ENCODE measurements at regions not wholly inside any gene's neighbourhood (a gene's known extent, or its start where the extent isn't known, plus 50 kb on each side); places are given as distances from the start of the nearest gene placed in this dataset.

GRCh38 chr18:68270017-68270416, 444.9 kb downstream of the TMX3 start:
- BruUV-seq (replicated peaks), result no TSS peak
- Mint-ChIP-seq H3K27me3 (ENCODE audit: unreplicated experiment) (no peaks in the 10 kb centered on the region), H3K4me1 (ENCODE audit: low read depth, unreplicated experiment) (peaks cover 3% of the 10 kb centered on the region), H3K36me3 (ENCODE audit: insufficient read depth, unreplicated experiment) (no peaks in the 10 kb centered on the region), H3K4me3 (ENCODE audit: low read depth, unreplicated experiment) (no peak overlapping the region), H3K27ac (ENCODE audit: unreplicated experiment) (no peak overlapping the region), H3K9me3 (ENCODE audit: low read depth, unreplicated experiment) (peaks cover 2% of the 10 kb centered on the region)
- no peak for DNase-seq
- CTCF ChIA-PET, result no interaction called here
- TF ChIP-seq, protein P1, sequence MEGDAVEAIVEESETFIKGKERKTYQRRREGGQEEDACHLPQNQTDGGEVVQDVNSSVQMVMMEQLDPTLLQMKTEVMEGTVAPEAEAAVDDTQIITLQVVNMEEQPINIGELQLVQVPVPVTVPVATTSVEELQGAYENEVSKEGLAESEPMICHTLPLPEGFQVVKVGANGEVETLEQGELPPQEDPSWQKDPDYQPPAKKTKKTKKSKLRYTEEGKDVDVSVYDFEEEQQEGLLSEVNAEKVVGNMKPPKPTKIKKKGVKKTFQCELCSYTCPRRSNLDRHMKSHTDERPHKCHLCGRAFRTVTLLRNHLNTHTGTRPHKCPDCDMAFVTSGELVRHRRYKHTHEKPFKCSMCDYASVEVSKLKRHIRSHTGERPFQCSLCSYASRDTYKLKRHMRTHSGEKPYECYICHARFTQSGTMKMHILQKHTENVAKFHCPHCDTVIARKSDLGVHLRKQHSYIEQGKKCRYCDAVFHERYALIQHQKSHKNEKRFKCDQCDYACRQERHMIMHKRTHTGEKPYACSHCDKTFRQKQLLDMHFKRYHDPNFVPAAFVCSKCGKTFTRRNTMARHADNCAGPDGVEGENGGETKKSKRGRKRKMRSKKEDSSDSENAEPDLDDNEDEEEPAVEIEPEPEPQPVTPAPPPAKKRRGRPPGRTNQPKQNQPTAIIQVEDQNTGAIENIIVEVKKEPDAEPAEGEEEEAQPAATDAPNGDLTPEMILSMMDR (IDR thresholded peaks at IDR 0.05; ENCODE audit: unreplicated experiment), result no peak
- intact Hi-C loops (cut with micrococcal nuclease; ENCODE audit: unreplicated experiment), result no loop called here

GRCh38 chr18:68267583-68267982, 447.3 kb downstream of the TMX3 start:
- no peak overlapping the region for H3K27ac Mint-ChIP-seq (ENCODE audit: unreplicated experiment)

DNA sequence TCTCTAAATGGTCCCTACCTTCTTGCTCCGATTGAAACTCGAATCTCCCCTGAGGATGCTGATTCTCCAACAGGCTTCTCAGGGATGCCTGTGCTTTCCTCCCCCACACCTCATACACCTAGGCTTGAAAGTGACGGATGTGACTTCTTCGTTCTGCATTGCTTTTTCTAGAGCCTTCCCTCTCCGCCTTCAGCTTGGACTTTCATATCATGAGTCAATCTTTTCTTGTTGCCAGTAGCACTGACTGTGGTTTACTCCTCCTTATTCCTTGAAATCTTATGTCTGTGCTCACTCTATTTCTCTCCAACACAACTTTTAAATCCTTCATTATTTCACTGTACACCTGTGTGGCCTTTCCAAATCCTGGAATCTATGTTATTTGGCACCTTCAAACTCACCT, 451.4 kb downstream of the TMX3 start:
- TF ChIP-seq, protein P1 (IDR thresholded peaks at IDR 0.05; ENCODE audit: unreplicated experiment), result no peak
- Mint-ChIP-seq H3K36me3 (ENCODE audit: insufficient read depth, unreplicated experiment) (no peaks in the 10 kb centered on the region), H3K9me3 (ENCODE audit: low read depth, unreplicated experiment) (peaks cover 6% of the 10 kb centered on the region), H3K4me3 (ENCODE audit: low read depth, unreplicated experiment) (no peak overlapping the region), H3K27me3 (ENCODE audit: unreplicated experiment) (no peaks in the 10 kb centered on the region), H3K27ac (ENCODE audit: unreplicated experiment) (peak overlapping the region; percentile 27), H3K4me1 (ENCODE audit: low read depth, unreplicated experiment) (peaks cover 24% of the 10 kb centered on the region)
- intact Hi-C loops (cut with micrococcal nuclease; ENCODE audit: unreplicated experiment), result no loop called here
- BruUV-seq (replicated peaks), result no TSS peak
- peak; percentile 15 for DNase-seq
- CTCF ChIA-PET, result no interaction called here

More at GRCh38 chr18:68267583-68267982, 447.3 kb downstream of the TMX3 start:
- TF ChIP-seq, protein P1 (IDR thresholded peaks at IDR 0.05; ENCODE audit: unreplicated experiment), result no peak
- peaks cover 24% of the 10 kb centered on the region for H3K4me1 Mint-ChIP-seq (ENCODE audit: low read depth, unreplicated experiment)
- no peaks in the 10 kb centered on the region for H3K36me3 Mint-ChIP-seq (ENCODE audit: insufficient read depth, unreplicated experiment)
- H3K27me3 Mint-ChIP-seq (ENCODE audit: unreplicated experiment), result no peaks in the 10 kb centered on the region
- H3K4me3 Mint-ChIP-seq (ENCODE audit: low read depth, unreplicated experiment), result no peak overlapping the region
- intact Hi-C loops (cut with micrococcal nuclease; ENCODE audit: unreplicated experiment), result no loop called here
- BruUV-seq (replicated peaks), result no TSS peak
- peaks cover 6% of the 10 kb centered on the region for H3K9me3 Mint-ChIP-seq (ENCODE audit: low read depth, unreplicated experiment)
- CTCF ChIA-PET, result no interaction called here
- no peak for DNase-seq

DNA sequence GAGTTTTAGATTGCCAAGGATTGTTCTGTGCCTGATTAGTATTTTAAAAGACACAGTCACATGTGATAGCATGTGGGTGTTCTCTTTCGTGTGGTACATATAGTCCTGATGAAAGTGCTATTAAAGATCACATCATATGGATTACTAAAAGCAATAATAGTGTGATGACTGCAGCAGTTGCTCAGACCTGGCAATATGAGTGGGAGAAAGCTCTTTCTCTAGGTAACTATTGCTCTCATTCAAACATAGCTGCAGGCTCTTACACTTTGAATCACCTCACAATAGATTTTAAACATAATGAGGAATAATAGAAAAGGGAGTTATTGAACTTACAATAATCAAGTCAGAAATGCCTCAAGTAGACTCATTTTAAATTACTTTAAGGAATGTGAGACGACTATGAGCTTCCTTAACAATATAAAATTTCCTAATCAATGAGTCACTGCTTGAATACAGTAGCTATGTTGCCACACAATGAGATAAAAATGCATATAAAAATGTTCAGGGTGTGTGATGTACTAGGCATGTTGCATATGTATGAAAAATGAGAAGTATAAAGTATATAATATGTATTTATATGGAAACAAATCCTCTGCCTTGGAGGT, 452.1 kb downstream of the TMX3 start:
- H3K4me3 Mint-ChIP-seq (ENCODE audit: low read depth, unreplicated experiment), result no peak overlapping the region
- BruUV-seq (replicated peaks), result no TSS peak
- H3K36me3 Mint-ChIP-seq (ENCODE audit: insufficient read depth, unreplicated experiment), result no peaks in the 10 kb centered on the region
- DNase-seq, result no peak
- H3K27ac Mint-ChIP-seq (ENCODE audit: unreplicated experiment), result peak overlapping the region; percentile 29
- H3K4me1 Mint-ChIP-seq (ENCODE audit: low read depth, unreplicated experiment), result peaks cover 24% of the 10 kb centered on the region
- intact Hi-C loops (cut with micrococcal nuclease; ENCODE audit: unreplicated experiment), result no loop called here
- CTCF ChIA-PET, result no interaction called here
- TF ChIP-seq, protein P1 (IDR thresholded peaks at IDR 0.05; ENCODE audit: unreplicated experiment), result no peak
- peaks cover 6% of the 10 kb centered on the region for H3K9me3 Mint-ChIP-seq (ENCODE audit: low read depth, unreplicated experiment)
- H3K27me3 Mint-ChIP-seq (ENCODE audit: unreplicated experiment), result no peaks in the 10 kb centered on the region
